GM18861 (cell line): ENCODE measurements at regions not wholly inside any gene's neighbourhood (a gene's known extent, or its start where the extent isn't known, plus 50 kb on each side); places are given as distances from the start of the nearest gene placed in this dataset.
"Not testable (repeated sequence)": the region's sequence is repeated elsewhere in the genome, so short reads cannot be mapped to it uniquely, and the experiment has no call there.

Source experiments
- ATAC-seq: cut with Tn5 transposase; IDR thresholded peaks from one replicate; pipeline ENCODE4 v1.9.1; 2021; ENCODE audit not compliant: unreplicated experiment

- ATAC-seq = not testable (repeated sequence)
These were observed 61.4 kb upstream of the HGFAC start for GRCh38 chr4:3380336-3380735.

- ATAC-seq = not testable (repeated sequence)
These were observed 60.6 kb upstream of the HGFAC start for GRCh38 chr4:3381208-3381607.

- no peak for ATAC-seq
These were observed 59.5 kb upstream of the HGFAC start for GRCh38 chr4:3382251-3382650.

- ATAC-seq = no peak
These were observed 57.4 kb upstream of the HGFAC start for GRCh38 chr4:3384391-3384770.

- no peak for ATAC-seq
These were observed 56.7 kb upstream of the HGFAC start for GRCh38 chr4:3384771-3385710.

GRCh38 chr4:3385711-3386420, 55.9 kb upstream of the HGFAC start:
- no peak for ATAC-seq

GRCh38 chr4:3386526-3386925, 55.2 kb upstream of the HGFAC start:
- no peak for ATAC-seq

- peak; percentile 49 for ATAC-seq
These were observed 54.4 kb upstream of the HGFAC start for GRCh38 chr4:3387154-3387942.

- peak; percentile 19 for ATAC-seq
These were observed 53.8 kb upstream of the HGFAC start for GRCh38 chr4:3387943-3388361.

GRCh38 chr4:3388471-3389232, 53.1 kb upstream of the HGFAC start:
- peak; percentile 71 for ATAC-seq

- ATAC-seq = no peak
These were observed 52.2 kb upstream of the HGFAC start for GRCh38 chr4:3389233-3390215.

- ATAC-seq = no peak
These were observed 51.4 kb upstream of the HGFAC start for GRCh38 chr4:3390288-3390811.

GRCh38 chr4:3391422-3391821, 50.3 kb upstream of the HGFAC start:
- no peak for ATAC-seq
